Hematopoietic multipotent progenitor cell treated with erythropoietin and hydrocortisone succinate and interleukin-3 and kit ligand, for 6 days (in vitro differentiated cells): ENCODE measurements at regions not wholly inside any gene's neighbourhood (a gene's known extent, or its start where the extent isn't known, plus 50 kb on each side); places are given as distances from the start of the nearest gene placed in this dataset.
A peak's percentile ranks its signal among the peaks of the same experiment; 100 is the strongest.

Experiments used
- DNase-seq: peaks from one replicate; pipeline ENCODE4 v3.0.0-alpha.2; 2015

DNA sequence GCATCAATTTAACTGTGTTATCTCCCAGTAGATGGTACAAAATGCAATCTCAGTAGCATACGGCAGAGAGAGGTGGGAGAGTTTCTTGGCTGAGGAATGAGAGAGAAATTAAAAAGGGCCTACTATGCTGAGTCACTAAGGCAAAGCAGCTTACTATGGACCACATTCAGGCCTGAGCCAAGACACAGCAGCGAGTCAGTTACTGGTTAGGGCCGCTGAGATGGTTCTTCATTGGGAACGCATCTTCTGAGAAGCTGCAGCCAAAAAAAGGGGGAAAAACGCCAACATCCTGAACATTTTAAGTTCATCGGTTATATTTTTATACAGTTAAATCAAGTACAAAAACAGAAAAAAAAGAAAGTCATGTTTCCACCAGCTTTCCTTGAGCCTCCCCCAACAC, 61.1 kb upstream of the BDNF start:
- no peak for DNase-seq

DNA sequence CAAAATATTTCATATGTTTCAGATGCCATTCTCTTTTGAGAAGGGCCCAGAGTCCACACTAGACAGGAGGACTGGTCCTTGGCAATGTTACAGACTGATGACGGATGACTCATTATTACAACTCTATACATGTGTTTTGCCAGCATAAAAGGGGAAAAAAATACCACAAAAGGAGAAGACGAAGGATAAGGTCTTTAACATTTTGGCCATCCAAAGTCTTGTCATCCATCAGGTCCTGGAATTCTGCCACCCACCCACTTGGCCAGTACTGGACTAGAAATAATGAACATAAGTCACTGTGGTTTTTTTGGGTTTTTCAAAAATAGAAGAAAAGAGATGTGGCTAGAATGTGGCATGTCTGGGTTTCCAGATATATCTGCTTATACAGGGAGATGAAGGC, 57.7 kb upstream of the BDNF start:
- peak; percentile 1 for DNase-seq

DNA sequence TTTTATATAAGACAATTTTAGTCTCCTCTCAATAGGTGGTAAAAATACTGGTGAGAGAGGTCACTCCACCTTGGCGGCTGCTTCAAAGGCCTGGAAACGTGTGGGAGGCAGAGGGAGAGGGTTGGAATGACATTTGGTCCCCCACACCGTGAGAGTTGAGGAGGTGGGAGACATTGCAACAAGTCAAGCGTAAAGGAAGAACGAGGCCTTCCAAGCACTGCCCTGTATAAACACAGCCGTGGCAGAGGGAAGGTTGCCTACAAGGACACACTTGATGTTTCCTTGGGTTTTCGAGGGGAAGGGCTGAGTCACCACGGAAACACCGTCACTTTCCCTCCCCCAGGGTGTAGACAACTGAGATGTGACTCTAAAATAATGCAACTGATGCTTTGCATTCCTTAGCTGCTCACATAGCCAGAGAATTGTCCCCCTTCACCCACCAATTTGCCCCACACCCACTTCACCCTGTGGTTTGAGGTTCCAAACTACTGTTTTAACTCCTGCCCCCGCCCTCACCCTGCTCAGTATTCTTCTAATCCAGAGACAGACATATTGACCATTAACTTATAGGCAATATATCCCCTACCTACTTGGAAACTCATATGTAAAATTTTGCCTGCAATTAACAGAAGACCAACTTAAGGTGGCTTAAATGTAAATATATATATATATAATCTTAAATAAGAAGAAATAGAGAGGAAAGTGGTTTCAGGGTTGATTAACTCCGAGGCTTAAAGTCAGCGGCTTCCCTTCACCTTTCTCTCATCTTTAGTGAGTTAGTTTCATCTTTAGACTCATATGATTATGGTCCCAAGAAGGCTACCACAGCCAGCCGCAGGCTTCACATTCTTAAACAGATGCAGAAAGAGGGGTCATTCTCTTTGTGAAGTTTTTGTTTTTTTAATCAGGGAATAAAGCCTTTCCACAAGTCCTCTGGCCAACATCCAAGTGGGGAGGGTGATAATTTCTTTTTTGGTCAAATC, 54.1 kb upstream of the BDNF start:
- no peak for DNase-seq
